Activated CD8-positive, alpha-beta memory T cell treated with anti-CD3 and anti-CD28 coated beads, Interleukin-2, amount 10 ng/mL, durations not matched to agents 7 days and 5 days (primary cell): ENCODE measurements at regions not wholly inside any gene's neighbourhood (a gene's known extent, or its start where the extent isn't known, plus 50 kb on each side); places are given as distances from the start of the nearest gene placed in this dataset.

Source experiments
- ATAC-seq: fragments of 150-1000 bp; cut with Tn5 transposase; one replicate; pipeline ENCODE4 v1.10.0; 2021; ENCODE audit warnings: moderate library complexity
- CTCF ChIA-PET: fragments of 350-600 bp; sonication (Branson Sonifier 250); formaldehyde crosslinking; loops from one replicate; lab custom pipeline; 2021; ENCODE audit warnings: antibody characterized with exemption; lab: Charles Lee
- DNase-seq: peaks from one replicate; pipeline ENCODE4 v3.0.0-alpha.2; 2020
- H3K27ac Mint-ChIP-seq: one replicate; pipeline ENCODE4 v1.8.0; 2021; ENCODE audit warnings: mild to moderate bottlenecking, mixed read lengths
- H3K27me3 Mint-ChIP-seq: one replicate; pipeline ENCODE4 v1.8.0; 2021; ENCODE audit warnings: mixed read lengths
- H3K36me3 Mint-ChIP-seq: one replicate; pipeline ENCODE4 v1.8.0; 2021; ENCODE audit warnings: mild to moderate bottlenecking, mixed read lengths
- H3K4me1 Mint-ChIP-seq: one replicate; pipeline ENCODE4 v1.8.0; 2021; ENCODE audit warnings: mixed read lengths
- H3K4me3 Mint-ChIP-seq: one replicate; pipeline ENCODE4 v1.8.0; 2021; ENCODE audit warnings: mild to moderate bottlenecking, moderate library complexity, mixed read lengths
- H3K9me3 Mint-ChIP-seq: one replicate; pipeline ENCODE4 v1.8.0; 2022; ENCODE audit warnings: low read depth, mixed read lengths

DNA sequence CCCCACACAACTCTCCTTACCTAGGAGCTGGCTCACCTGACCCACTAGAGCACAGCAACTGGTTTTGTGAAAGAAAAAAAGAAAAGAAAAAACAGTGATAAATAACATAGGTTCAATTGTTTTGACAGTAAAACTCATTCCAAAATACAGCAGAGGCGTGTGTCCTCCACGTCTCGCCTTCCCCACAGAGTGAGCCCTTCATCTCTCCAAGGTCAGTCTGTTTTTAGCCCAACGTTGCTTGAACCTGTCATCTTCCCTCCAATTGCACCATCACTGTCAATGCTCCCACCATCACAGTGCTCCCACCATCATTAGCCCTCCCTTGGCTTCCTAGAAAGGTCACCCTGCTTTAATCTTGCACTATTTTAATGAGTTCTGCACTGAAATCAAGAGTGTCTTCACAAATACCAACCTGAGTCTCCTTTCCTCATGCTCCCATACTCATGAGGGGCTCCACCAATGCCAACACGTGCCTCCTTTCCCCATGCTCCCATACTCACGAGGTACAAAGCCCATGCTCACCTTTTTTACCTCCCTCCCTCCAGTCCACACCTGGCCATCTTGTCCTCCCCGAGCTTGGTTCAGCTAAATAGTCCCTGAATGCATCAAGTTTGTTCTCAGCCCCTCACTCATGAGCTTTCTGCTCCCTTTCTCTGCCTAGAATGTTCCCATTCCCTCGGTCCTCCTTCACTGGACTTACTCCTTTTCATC is 103.7 kb downstream of the IRS2 start:
- CTCF ChIA-PET = no interaction called here
- Mint-ChIP-seq H3K4me3 (no peak overlapping the region), H3K4me1 (no peaks in the 10 kb centered on the region), H3K9me3 (no peaks in the 10 kb centered on the region), H3K27ac (no peak overlapping the region), H3K36me3 (no peaks in the 10 kb centered on the region), H3K27me3 (peaks cover 8% of the 10 kb centered on the region)
- ATAC-seq = no peak
- no peak for DNase-seq

GRCh38 chr13:109680930-109681329 is 105.5 kb downstream of the IRS2 start:
- Mint-ChIP-seq H3K9me3 (no peaks in the 10 kb centered on the region), H3K4me3 (no peak overlapping the region), H3K4me1 (no peaks in the 10 kb centered on the region), H3K36me3 (no peaks in the 10 kb centered on the region), H3K27ac (no peak overlapping the region), H3K27me3 (peaks cover 8% of the 10 kb centered on the region)
- DNase-seq (no peak), ATAC-seq (no peak)
- CTCF ChIA-PET = no interaction called here

DNA sequence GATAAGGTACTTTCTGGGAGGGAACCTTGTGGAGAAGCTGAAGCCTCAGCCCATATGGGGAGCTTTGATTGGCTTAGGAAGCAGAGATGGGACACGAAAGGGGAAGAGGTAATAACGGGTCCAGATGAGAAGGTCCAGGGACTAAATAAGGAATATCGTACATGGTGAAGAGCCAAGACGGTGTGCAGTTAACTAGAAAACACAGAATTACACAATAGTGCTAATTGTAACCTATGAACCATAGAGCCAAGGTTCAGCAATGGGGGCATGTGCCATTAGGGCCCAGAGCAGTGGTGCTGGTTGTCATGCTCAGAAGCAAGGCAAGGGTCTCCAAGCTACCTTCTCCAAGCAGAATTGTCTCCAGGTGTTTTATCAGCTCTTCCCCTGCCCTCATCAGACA is 106.1 kb downstream of the IRS2 start:
- Mint-ChIP-seq H3K4me1 (no peaks in the 10 kb centered on the region), H3K36me3 (no peaks in the 10 kb centered on the region), H3K27ac (no peak overlapping the region), H3K4me3 (no peak overlapping the region), H3K27me3 (peaks cover 5% of the 10 kb centered on the region), H3K9me3 (no peaks in the 10 kb centered on the region)
- no peak for DNase-seq
- CTCF ChIA-PET = no interaction called here
- no peak for ATAC-seq

DNA sequence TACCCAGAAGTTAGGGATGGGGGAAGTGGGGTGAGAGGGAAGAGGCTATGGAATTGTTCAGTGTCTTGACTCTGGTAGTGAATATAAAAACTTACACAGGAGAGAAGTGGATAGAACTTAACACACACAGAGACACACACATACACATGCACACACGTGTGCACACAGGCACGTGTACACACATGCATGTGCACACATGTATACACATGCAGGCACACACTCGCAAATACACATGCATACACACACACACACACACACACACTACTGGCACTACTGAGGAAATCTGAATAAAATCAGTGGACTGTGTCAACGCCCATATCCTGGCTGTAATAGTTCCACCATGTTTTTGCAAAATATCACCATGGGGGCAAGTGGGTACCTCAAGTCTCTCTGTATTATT is 107.9 kb downstream of the IRS2 start:
- DNase-seq = no peak
- H3K27me3 Mint-ChIP-seq = peaks cover under 1% of the 10 kb centered on the region
- no peaks in the 10 kb centered on the region for H3K9me3 Mint-ChIP-seq
- CTCF ChIA-PET = no interaction called here
- no peak overlapping the region for H3K4me3 Mint-ChIP-seq
- H3K4me1 Mint-ChIP-seq = no peaks in the 10 kb centered on the region
- no peak for ATAC-seq
- no peaks in the 10 kb centered on the region for H3K36me3 Mint-ChIP-seq
- H3K27ac Mint-ChIP-seq = no peak overlapping the region

DNA sequence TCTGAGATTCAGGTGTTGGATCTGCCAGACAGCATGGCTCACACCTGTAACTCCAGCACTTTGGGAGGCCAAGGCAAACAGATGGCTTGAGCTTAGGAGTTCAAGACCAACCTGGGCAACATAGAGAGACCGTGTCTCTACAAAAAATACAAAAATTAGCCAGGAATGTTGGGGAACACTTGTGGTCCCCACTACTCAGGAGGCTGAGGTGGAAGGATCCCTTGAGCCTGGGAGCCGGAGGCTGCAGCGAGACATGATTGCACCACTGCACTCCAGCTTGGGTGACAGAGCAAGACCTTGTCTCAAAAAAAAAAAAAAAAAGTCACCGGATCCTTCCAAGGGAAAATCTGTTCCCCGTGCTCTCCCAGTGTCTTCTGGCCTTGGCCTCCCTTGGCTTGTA is 109.2 kb downstream of the IRS2 start:
- DNase-seq (no peak), ATAC-seq (no peak)
- Mint-ChIP-seq H3K4me3 (no peak overlapping the region), H3K27ac (no peak overlapping the region), H3K4me1 (no peaks in the 10 kb centered on the region), H3K27me3 (no peaks in the 10 kb centered on the region), H3K9me3 (no peaks in the 10 kb centered on the region), H3K36me3 (no peaks in the 10 kb centered on the region)
- CTCF ChIA-PET = no interaction called here

- ATAC-seq = no peak
- Mint-ChIP-seq H3K9me3 (no peaks in the 10 kb centered on the region), H3K27me3 (no peaks in the 10 kb centered on the region), H3K4me1 (no peaks in the 10 kb centered on the region), H3K27ac (no peak overlapping the region), H3K36me3 (no peaks in the 10 kb centered on the region), H3K4me3 (no peak overlapping the region)
- DNase-seq = no peak
- CTCF ChIA-PET = no interaction called here
Measured at GRCh38 chr13:109673477-109673876, 112.9 kb downstream of the IRS2 start.

- no peak for DNase-seq
- Mint-ChIP-seq H3K4me3 (no peak overlapping the region), H3K36me3 (no peaks in the 10 kb centered on the region), H3K27ac (no peak overlapping the region), H3K27me3 (no peaks in the 10 kb centered on the region), H3K9me3 (no peaks in the 10 kb centered on the region), H3K4me1 (no peaks in the 10 kb centered on the region)
- no peak for ATAC-seq
- CTCF ChIA-PET = no interaction called here
Measured at GRCh38 chr13:109672545-109672944, 113.8 kb downstream of the IRS2 start.

DNA sequence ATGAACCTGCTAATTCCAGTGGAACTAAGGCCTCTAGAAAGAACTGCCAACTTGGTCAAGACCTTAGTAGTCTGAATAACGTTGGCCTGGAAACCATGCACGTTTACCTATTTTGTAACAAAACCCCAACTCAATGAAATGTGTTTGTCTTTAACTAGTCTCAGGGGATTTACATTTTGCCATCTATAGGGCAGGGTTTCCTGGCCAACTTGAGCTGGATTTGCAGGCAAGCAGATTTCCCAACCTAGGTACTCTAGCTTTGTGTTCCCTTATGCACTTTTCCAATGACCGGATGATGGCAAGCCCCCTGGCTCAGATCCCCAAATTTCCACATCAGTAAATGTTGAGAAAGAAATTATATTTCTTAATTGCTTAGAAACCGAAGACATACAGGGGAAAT is 114.5 kb downstream of the IRS2 start:
- Mint-ChIP-seq H3K9me3 (no peaks in the 10 kb centered on the region), H3K36me3 (no peaks in the 10 kb centered on the region), H3K4me1 (no peaks in the 10 kb centered on the region), H3K27me3 (no peaks in the 10 kb centered on the region), H3K4me3 (no peak overlapping the region), H3K27ac (no peak overlapping the region)
- DNase-seq (no peak), ATAC-seq (no peak)
- CTCF ChIA-PET = no interaction called here

DNA sequence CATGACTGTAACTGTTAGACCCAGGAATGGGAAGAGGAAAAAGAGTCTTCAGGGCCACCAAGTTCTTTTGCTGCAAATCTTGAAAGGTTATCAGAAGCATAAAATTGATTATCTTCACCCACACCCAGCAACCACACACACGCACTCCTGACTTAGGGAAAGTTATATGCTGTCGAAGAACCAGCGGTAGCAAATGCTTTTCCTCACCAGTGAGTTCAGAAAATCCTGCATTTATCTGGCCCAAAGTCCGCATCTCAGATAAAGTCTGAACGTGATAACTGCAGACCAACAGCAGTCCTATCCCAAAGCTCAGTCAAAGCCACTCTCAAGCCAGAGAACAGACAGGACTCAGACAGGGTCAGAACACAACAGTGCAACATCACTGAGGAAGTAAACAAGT is 115.6 kb downstream of the IRS2 start:
- no peak for ATAC-seq
- no peaks in the 10 kb centered on the region for H3K27me3 Mint-ChIP-seq
- H3K4me1 Mint-ChIP-seq = no peaks in the 10 kb centered on the region
- no peak overlapping the region for H3K4me3 Mint-ChIP-seq
- H3K36me3 Mint-ChIP-seq = no peaks in the 10 kb centered on the region
- H3K9me3 Mint-ChIP-seq = no peaks in the 10 kb centered on the region
- CTCF ChIA-PET = no interaction called here
- H3K27ac Mint-ChIP-seq = no peak overlapping the region
- DNase-seq = no peak

- ATAC-seq = no peak
- DNase-seq = no peak
- no peaks in the 10 kb centered on the region for H3K9me3 Mint-ChIP-seq
- no peaks in the 10 kb centered on the region for H3K36me3 Mint-ChIP-seq
- H3K4me1 Mint-ChIP-seq = no peaks in the 10 kb centered on the region
- H3K27me3 Mint-ChIP-seq = no peaks in the 10 kb centered on the region
- no peak overlapping the region for H3K4me3 Mint-ChIP-seq
- CTCF ChIA-PET = no interaction called here
- no peak overlapping the region for H3K27ac Mint-ChIP-seq
Measured at GRCh38 chr13:109669956-109670355, 116.4 kb downstream of the IRS2 start.

DNA sequence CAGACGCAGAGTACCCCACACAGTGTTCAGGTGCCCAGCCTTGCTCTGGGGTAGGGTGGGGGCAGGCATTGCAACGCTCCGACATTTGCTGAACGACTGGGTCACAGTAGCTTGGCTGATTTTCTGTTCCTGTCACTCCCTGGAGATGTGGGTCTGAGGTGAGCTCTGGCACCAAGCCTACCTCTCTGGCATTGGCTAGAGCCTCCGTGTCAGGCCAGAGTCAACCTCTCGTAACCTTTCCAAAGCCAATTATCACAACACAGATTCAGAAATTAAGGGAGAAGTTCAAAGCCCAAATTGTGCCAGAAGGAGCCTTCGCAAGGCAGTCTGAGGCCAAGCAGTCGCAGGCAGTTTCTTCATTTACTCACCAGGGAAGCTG is 117.2 kb downstream of the IRS2 start:
- no peak overlapping the region for H3K27ac Mint-ChIP-seq
- H3K4me1 Mint-ChIP-seq = no peaks in the 10 kb centered on the region
- peaks cover 2% of the 10 kb centered on the region for H3K9me3 Mint-ChIP-seq
- CTCF ChIA-PET = interaction anchor here (0.7 kb wide), 1 partner anchor 121 kb away, joined by 3 read pairs; no protein-coding TSS in a partner anchor
- no peaks in the 10 kb centered on the region for H3K36me3 Mint-ChIP-seq
- no peaks in the 10 kb centered on the region for H3K27me3 Mint-ChIP-seq
- no peak for ATAC-seq
- DNase-seq = no peak
- no peak overlapping the region for H3K4me3 Mint-ChIP-seq

GRCh38 chr13:109668433-109669233 is 117.8 kb downstream of the IRS2 start:
- H3K4me3 Mint-ChIP-seq = no peak overlapping the region
- H3K27ac Mint-ChIP-seq = no peak overlapping the region
- CTCF ChIA-PET = interaction anchor here (0.7 kb wide), 1 partner anchor 120 kb away, joined by 3 read pairs; no protein-coding TSS in a partner anchor
- no peaks in the 10 kb centered on the region for H3K4me1 Mint-ChIP-seq
- H3K9me3 Mint-ChIP-seq = peaks cover 2% of the 10 kb centered on the region
- no peaks in the 10 kb centered on the region for H3K27me3 Mint-ChIP-seq
- no peak for ATAC-seq
- no peak for DNase-seq
- no peaks in the 10 kb centered on the region for H3K36me3 Mint-ChIP-seq

- no peak overlapping the region for H3K4me3 Mint-ChIP-seq
- no peaks in the 10 kb centered on the region for H3K27me3 Mint-ChIP-seq
- ATAC-seq = no peak
- H3K36me3 Mint-ChIP-seq = no peaks in the 10 kb centered on the region
- H3K4me1 Mint-ChIP-seq = no peaks in the 10 kb centered on the region
- CTCF ChIA-PET = no interaction called here
- no peak for DNase-seq
- peaks cover 2% of the 10 kb centered on the region for H3K9me3 Mint-ChIP-seq
- no peak overlapping the region for H3K27ac Mint-ChIP-seq
Measured at GRCh38 chr13:109667807-109668291, 118.5 kb downstream of the IRS2 start.

GRCh38 chr13:109667056-109667455 is 119.3 kb downstream of the IRS2 start:
- DNase-seq (no peak), ATAC-seq (no peak)
- H3K4me3 Mint-ChIP-seq = no peak overlapping the region
- no peaks in the 10 kb centered on the region for H3K4me1 Mint-ChIP-seq
- no peak overlapping the region for H3K27ac Mint-ChIP-seq
- H3K27me3 Mint-ChIP-seq = no peaks in the 10 kb centered on the region
- CTCF ChIA-PET = no interaction called here
- peaks cover 2% of the 10 kb centered on the region for H3K9me3 Mint-ChIP-seq
- H3K36me3 Mint-ChIP-seq = no peaks in the 10 kb centered on the region
